GM12878 (cell line): ENCODE measurements at regions not wholly inside any gene's neighbourhood (a gene's known extent, or its start where the extent isn't known, plus 50 kb on each side); places are given as distances from the start of the nearest gene placed in this dataset.

ENCODE experiments used
- ATAC-seq: fragments of 200-7000 bp; cut with Tn5 transposase; 3 replicates; pipeline ENCODE4 v1.9.1; 2020; ENCODE audit warnings: mild to moderate bottlenecking, moderate library complexity
- BruUV-seq: library from RNA; stranded (reverse); fragments of 400-500 nt; replicated peaks from 2 replicates; lab custom pipeline; 2021; lab: Mats Ljungman, UMichigan
- CTCF ChIA-PET: fragments of 300-600 bp; sonication (Branson Sonifier 250); formaldehyde crosslinking; extraction: SDS; loops from one replicate; lab custom pipeline; 2021; ENCODE audit warnings: inconsistent platforms; lab: Yijun Ruan, JAX
- POLR2A ChIA-PET: fragments of 350-600 bp; formaldehyde crosslinking; extraction: SDS; loops from one replicate; lab custom pipeline; 2021; ENCODE audit warnings: inconsistent platforms; lab: Charles Lee
- RAD21 ChIA-PET: fragments of 300-600 bp; sonication (Branson Sonifier 250); formaldehyde crosslinking; loops from one replicate; lab custom pipeline; 2023; ENCODE audit warnings: antibody characterized with exemption; ENCODE audit not compliant: unreplicated experiment; lab: Charles Lee
- SMC1A ChIA-PET: fragments of 300-600 bp; sonication (Branson Sonifier 250); formaldehyde crosslinking; loops from one replicate; lab custom pipeline; 2023; ENCODE audit not compliant: unreplicated experiment, uncharacterized antibody; lab: Charles Lee
- DNase-seq: peaks from one replicate; pipeline ENCODE4 v3.0.0-alpha.2; 2011; ENCODE audit warnings: low read depth, low spot score
- FAIRE-seq: peaks from 3 replicates; lab custom pipeline; 2011; peaks lifted over from hg19 to GRCh38; lab: Jason Lieb, UNC
- H2AFZ ChIP-seq: 2 replicates; pipeline ENCODE4 v1.6.0; 2011; ENCODE audit warnings: low read depth, low read length, control low read depth; ENCODE audit not compliant: control insufficient read depth
- H3K27ac ChIP-seq: 2 replicates; pipeline ENCODE4 v1.5.1; 2011; ENCODE audit warnings: control low read depth; ENCODE audit not compliant: control insufficient read depth, insufficient read depth
- H3K27me3 ChIP-seq, 2 experiments: replicated peaks in 1 of 2; 2 replicates each; pipeline versions ENCODE4 v1.6.0 to v1.6.1; 2011; ENCODE audit warnings: low read length in 1 of 2; ENCODE audit not compliant: control insufficient read depth in 2 of 2, insufficient read depth in 2 of 2
- H3K36me3 ChIP-seq, 2 experiments: 2 replicates each; pipeline ENCODE4 v1.5.1; 2011; ENCODE audit warnings: low read length in 1 of 2; ENCODE audit not compliant: control insufficient read depth in 2 of 2, insufficient read depth in 2 of 2
- H3K4me1 ChIP-seq: 2 replicates; pipeline ENCODE4 v1.6.1; 2011; ENCODE audit warnings: mild to moderate bottlenecking, low read length, moderate library complexity, mixed read lengths; ENCODE audit not compliant: control insufficient read depth, insufficient read depth
- H3K4me2 ChIP-seq: 2 replicates; pipeline ENCODE4 v1.6.0; 2011; ENCODE audit warnings: control low read depth; ENCODE audit not compliant: control insufficient read depth, insufficient read depth
- H3K4me3 ChIP-seq: fragments of 200-600 bp; sonication (generic); 2 replicates; pipeline ENCODE4 v1.5.1; 2016
- H3K79me2 ChIP-seq: 2 replicates; pipeline ENCODE4 v1.6.0; 2011; ENCODE audit warnings: low read length; ENCODE audit not compliant: control insufficient read depth, insufficient read depth
- H3K9ac ChIP-seq: 2 replicates; pipeline ENCODE4 v1.8.0; 2011; ENCODE audit warnings: low read length, control low read depth, mixed read lengths; ENCODE audit not compliant: control insufficient read depth, insufficient read depth
- H3K9me3 ChIP-seq: replicated peaks from 3 replicates; pipeline ENCODE4 v1.5.1; 2011; ENCODE audit warnings: mild to moderate bottlenecking, low read length; ENCODE audit not compliant: control insufficient read depth, insufficient read depth
- H4K20me1 ChIP-seq: 2 replicates; pipeline ENCODE4 v1.6.0; 2011; ENCODE audit not compliant: control insufficient read depth, insufficient read depth
- ATF7 ChIP-seq: fragments of 450-650 bp; IDR thresholded peaks from 2 replicates; pipeline ENCODE4 v1.6.1; 2016; ENCODE audit warnings: low read depth, mild to moderate bottlenecking
- EZH2 ChIP-seq: IDR thresholded peaks from 2 replicates; pipeline ENCODE4 v1.6.1; 2012; ENCODE audit warnings: low read depth, mild to moderate bottlenecking, control low read depth, inconsistent platforms, low read length, borderline replicate concordance; ENCODE audit not compliant: control insufficient read depth
- NFYB ChIP-seq: IDR thresholded peaks from 2 replicates; pipeline ENCODE4 v1.6.1; 2011; ENCODE audit warnings: low read depth, mild to moderate bottlenecking, low read length, improper control_type of control experiment, moderate library complexity; ENCODE audit not compliant: insufficient read depth
- NR2F1 ChIP-seq: fragments of 450-650 bp; conservative IDR thresholded peaks from 2 replicates; pipeline ENCODE4 v1.6.1; 2017; ENCODE audit warnings: mild to moderate bottlenecking
- SMARCA5 ChIP-seq: fragments of 450-650 bp; IDR thresholded peaks from 2 replicates; pipeline ENCODE4 v1.6.1; 2017; ENCODE audit warnings: mild to moderate bottlenecking
- SREBF2 ChIP-seq: IDR thresholded peaks from 2 replicates; pipeline ENCODE4 v1.6.1; 2012; ENCODE audit warnings: mild to moderate bottlenecking, low read length
- SUPT20H ChIP-seq: IDR thresholded peaks from 2 replicates; pipeline ENCODE4 v1.6.1; 2011; ENCODE audit warnings: low read depth, mild to moderate bottlenecking, low read length, moderate library complexity, borderline replicate concordance; ENCODE audit not compliant: control insufficient read depth
- WRNIP1 ChIP-seq: IDR thresholded peaks from 2 replicates; pipeline ENCODE4 v1.6.1; 2011; ENCODE audit warnings: low read depth, low read length, improper control_type of control experiment, borderline replicate concordance
- WGBS: methylation state at CpG from one replicate; pipeline ENCODE4 v1.1.6; 2016; ENCODE audit warnings: low lambda C conversion rate; ENCODE audit not compliant: insufficient replicate concordance, insufficient coverage; ENCODE audit errors: missing lambda C conversion rate; 5-methylcytosine and 5-hydroxymethylcytosine counted together
- in situ Hi-C: fragments of 300-500 bp; cut with MboI; formaldehyde crosslinking; loops from 9 replicates; pipeline ENCODE4 v1.14.3; 2018; ENCODE audit warnings: mixed read lengths
- intact Hi-C: fragments of 100-400 bp; cut with micrococcal nuclease; formaldehyde crosslinking; loops from one replicate; pipeline ENCODE4 v1.14.2; 2022; ENCODE audit not compliant: unreplicated experiment
- TF ChIP-seq, protein P1 (sequence below): IDR thresholded peaks from 2 replicates; pipeline ENCODE4 v1.6.1; 2012; ENCODE audit warnings: low read length, inconsistent platforms

DNA sequence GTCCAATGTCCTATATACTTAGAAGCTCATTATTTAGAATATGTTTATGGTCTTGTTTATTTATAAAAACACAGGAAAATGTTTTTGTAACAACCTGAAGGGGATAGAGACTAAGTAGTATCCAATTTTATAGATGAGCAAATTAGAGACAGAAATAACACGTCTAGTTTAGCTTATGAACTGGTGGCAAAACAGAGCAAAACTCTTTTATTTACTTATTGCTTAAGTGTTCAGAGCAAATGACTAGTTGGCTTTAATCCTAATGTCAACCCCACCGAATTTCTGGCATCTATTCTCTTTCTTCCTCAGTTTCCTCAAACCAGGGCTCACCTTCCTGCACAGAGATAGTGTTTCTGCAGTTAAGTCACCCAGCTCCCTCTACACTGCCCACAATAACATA lies 792.8 kb downstream of the REEP3 start:
- Histone ChIP-seq H3K4me3 (no peak overlapping the region), H4K20me1 (no peaks in the 10 kb centered on the region), H3K36me3 (no peaks in the 10 kb centered on the region), H3K4me1 (no peaks in the 10 kb centered on the region), H3K27me3 (no peaks in the 10 kb centered on the region), H2AFZ (no peak overlapping the region), H3K27ac (no peak overlapping the region), H3K9me3 (no peaks in the 10 kb centered on the region), H3K9ac (no peak overlapping the region), H3K4me2 (no peak overlapping the region), H3K79me2 (no peaks in the 10 kb centered on the region)
- in situ Hi-C loops (no loop called here), intact Hi-C loops (no loop called here)
- ChIA-PET RAD21 (interaction anchor here (1.5 kb wide), 1 partner anchor 271 kb away, joined by 3 read pairs; no protein-coding TSS in a partner anchor), CTCF (no interaction called here), SMC1A (no interaction called here), POLR2A (interaction anchor here (0.5 kb wide), 1 partner anchor 17 kb away, joined by 3 read pairs; no protein-coding TSS in a partner anchor)
- no TSS peak for BruUV-seq
- WGBS = 0% methylated on average over 2 of the region's 2 CpGs
- TF ChIP-seq NR2F1 = no peak
- no peak for TF ChIP-seq SREBF2
- no peak for TF ChIP-seq EZH2
- no peak for TF ChIP-seq ATF7
- TF ChIP-seq, protein P1, sequence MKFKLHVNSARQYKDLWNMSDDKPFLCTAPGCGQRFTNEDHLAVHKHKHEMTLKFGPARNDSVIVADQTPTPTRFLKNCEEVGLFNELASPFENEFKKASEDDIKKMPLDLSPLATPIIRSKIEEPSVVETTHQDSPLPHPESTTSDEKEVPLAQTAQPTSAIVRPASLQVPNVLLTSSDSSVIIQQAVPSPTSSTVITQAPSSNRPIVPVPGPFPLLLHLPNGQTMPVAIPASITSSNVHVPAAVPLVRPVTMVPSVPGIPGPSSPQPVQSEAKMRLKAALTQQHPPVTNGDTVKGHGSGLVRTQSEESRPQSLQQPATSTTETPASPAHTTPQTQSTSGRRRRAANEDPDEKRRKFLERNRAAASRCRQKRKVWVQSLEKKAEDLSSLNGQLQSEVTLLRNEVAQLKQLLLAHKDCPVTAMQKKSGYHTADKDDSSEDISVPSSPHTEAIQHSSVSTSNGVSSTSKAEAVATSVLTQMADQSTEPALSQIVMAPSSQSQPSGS = no peak
- no peak for TF ChIP-seq SMARCA5
- TF ChIP-seq NFYB = no peak
- no peak for TF ChIP-seq SUPT20H
- no peak for TF ChIP-seq WRNIP1
- no peak for DNase-seq
- FAIRE-seq = no peak
- no peak for ATAC-seq
